ENCODE measurements at regions not wholly inside any gene's neighbourhood (a gene's known extent, or its start where the extent isn't known, plus 50 kb on each side); places are given as distances from the start of the nearest gene placed in this dataset.
"Not testable (repeated sequence)": the region's sequence is repeated elsewhere in the genome, so short reads cannot be mapped to it uniquely, and the experiment has no call there.

DNA sequence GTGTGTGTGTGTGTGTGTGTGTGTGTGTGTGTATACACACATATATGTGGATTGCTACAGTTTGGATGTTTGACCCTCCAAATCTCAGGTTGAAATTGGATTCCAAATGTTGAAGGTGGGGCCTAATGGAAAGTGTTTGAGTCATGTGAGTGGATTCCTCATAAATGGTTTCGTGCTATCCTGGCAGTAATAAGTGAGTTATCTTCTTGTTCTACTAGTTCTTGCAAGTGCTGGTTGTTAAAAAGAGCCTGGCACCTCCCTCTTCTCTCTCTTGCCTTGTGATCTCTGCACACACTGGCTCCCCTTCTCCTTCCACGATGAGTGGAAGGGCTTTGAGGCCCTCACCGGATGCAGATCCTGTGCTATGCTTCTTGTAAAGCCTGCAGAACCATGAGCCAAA lies 344.1 kb downstream of the SH2D1A start:
- in situ Hi-C loops (cut with HindIII; ENCODE audit: low sequenced_read_pairs): no loop called here

DNA sequence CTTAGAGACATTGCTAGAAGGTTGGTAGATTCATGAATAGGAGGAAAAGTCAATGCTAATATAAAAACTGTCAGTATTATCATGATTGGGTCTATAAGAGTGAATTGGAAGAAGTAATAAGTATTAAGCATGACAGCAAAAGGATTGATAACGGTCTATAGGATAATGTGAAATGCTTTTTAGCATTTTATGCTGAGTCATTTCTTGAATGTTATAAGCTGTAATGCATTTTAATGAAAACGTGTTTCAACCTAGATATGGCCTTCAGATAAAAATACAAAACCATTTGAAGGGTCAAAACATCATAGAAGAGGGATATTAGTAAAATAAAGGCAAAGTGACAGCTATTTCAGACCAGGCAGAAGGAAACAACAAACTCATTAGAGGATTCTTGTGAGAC lies 353.5 kb downstream of the SH2D1A start:
- in situ Hi-C loops (cut with HindIII; ENCODE audit: low sequenced_read_pairs): no loop called here

- in situ Hi-C loops (cut with HindIII; ENCODE audit: low sequenced_read_pairs): no loop called here
Measured at GRCh38 chrX:124717537-124717936, 371.2 kb downstream of the SH2D1A start.

GRCh38 chrX:124719060-124719459 lies 372.7 kb downstream of the SH2D1A start:
- in situ Hi-C loops (cut with HindIII; ENCODE audit: low sequenced_read_pairs): no loop called here

GRCh38 chrX:124720532-124720931 lies 374.2 kb downstream of the SH2D1A start:
- in situ Hi-C loops (cut with HindIII; ENCODE audit: low sequenced_read_pairs): no loop called here

DNA sequence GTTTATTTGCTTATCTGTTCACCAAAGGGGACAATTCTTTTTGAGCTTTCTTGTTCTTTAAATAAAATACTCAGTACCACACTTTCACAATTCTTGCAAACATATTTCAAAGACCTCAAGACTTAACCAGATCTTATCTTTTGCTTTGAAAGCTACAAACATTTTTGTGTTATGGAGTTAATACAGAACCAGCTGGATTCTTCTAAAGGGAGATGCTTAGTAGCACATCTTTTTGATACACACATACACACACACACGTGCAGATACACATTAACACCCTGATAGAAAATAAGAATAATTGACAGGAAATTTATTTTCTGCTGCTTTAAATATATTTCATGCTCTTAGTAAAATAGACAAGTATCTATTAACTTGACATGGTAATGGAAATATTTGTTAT lies 379.1 kb downstream of the SH2D1A start:
- in situ Hi-C loops (cut with HindIII; ENCODE audit: low sequenced_read_pairs): no loop called here

- in situ Hi-C loops (cut with HindIII; ENCODE audit: low sequenced_read_pairs): no loop called here
Measured at GRCh38 chrX:124726292-124726691, 379.9 kb downstream of the SH2D1A start.

GRCh38 chrX:124726881-124727280 lies 380.5 kb downstream of the SH2D1A start:
- in situ Hi-C loops (cut with HindIII; ENCODE audit: low sequenced_read_pairs): no loop called here

- in situ Hi-C loops (cut with HindIII; ENCODE audit: low sequenced_read_pairs): loop anchor here (5.0 kb wide), 1 partner anchor 89 kb away; no protein-coding TSS in a partner anchor
Measured at GRCh38 chrX:124736553-124737270, 390.3 kb downstream of the SH2D1A start.

GRCh38 chrX:124737771-124738170 lies 391.4 kb downstream of the SH2D1A start:
- in situ Hi-C loops (cut with HindIII; ENCODE audit: low sequenced_read_pairs): loop anchor here (5.0 kb wide), 1 partner anchor 90 kb away; no protein-coding TSS in a partner anchor

DNA sequence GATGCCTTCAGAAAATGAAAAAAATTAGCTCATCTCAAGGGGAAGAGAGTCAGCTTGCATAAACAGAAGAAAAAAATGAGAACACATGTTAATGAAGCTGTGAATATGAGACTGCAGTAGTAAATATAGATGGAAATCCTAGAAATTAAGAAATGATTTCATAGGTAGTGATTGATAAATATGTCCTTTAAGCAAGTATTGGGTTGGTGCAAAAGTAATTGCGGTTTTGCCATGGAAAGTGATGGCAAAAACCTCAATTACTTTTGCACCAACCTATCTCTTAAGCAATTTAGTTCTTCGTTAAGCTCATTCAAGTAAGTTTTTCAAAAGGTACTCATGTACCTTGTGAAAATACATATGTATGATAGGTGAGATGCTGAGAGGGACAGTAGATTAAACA lies 400.9 kb downstream of the SH2D1A start:
- in situ Hi-C loops (cut with HindIII; ENCODE audit: low sequenced_read_pairs): no loop called here

DNA sequence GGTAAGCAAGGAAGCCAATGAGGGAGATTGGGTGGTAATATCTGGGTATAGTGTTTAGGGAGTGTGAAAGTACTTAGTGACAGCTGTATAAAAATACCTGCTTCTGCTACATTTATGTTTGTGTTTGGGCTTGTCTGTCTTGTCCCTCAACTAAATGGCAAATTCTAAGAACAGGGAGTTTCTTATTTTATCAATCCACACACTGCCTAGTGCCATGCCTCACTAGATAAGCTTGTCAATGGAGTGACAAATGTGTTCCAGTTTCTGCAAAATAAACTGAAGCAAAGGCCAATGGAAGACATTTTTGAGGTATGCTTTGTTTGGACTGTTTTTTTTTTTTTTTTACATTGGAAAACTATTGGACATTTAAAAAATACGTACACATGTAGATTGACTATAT lies 418.0 kb downstream of the SH2D1A start:
- in situ Hi-C loops (cut with HindIII; ENCODE audit: low sequenced_read_pairs): no loop called here

- in situ Hi-C loops (cut with HindIII; ENCODE audit: low sequenced_read_pairs): no loop called here
Measured at GRCh38 chrX:124769166-124769565, 422.8 kb downstream of the SH2D1A start.

GRCh38 chrX:124771292-124771691 lies 424.9 kb downstream of the SH2D1A start:
- in situ Hi-C loops (cut with HindIII; ENCODE audit: low sequenced_read_pairs): no loop called here

- in situ Hi-C loops (cut with HindIII; ENCODE audit: low sequenced_read_pairs): not testable (repeated sequence)
Measured at GRCh38 chrX:124788253-124788652, 441.9 kb downstream of the SH2D1A start.

DNA sequence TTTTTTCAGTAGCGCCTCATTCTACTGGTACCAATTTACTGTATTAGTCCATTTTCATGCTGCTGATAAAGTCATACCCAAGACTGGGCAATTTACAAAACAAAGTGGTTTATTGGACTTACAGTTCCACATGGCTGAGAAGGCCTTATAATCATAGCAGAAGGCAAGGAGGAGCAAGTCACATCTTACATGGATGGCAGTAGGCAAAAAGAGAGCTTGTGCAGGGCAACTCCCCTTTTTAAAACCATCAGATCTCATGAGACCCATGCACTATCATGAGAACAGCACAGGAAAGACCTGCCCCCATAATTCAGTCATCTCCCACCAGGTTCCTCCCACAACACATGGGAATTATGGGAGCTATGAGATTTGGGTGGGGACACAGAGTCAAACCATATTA lies 443.5 kb downstream of the SH2D1A start:
- in situ Hi-C loops (cut with HindIII; ENCODE audit: low sequenced_read_pairs): not testable (repeated sequence)

- in situ Hi-C loops (cut with HindIII; ENCODE audit: low sequenced_read_pairs): no loop called here
Measured at GRCh38 chrX:124791492-124792095, 445.2 kb downstream of the SH2D1A start.

DNA sequence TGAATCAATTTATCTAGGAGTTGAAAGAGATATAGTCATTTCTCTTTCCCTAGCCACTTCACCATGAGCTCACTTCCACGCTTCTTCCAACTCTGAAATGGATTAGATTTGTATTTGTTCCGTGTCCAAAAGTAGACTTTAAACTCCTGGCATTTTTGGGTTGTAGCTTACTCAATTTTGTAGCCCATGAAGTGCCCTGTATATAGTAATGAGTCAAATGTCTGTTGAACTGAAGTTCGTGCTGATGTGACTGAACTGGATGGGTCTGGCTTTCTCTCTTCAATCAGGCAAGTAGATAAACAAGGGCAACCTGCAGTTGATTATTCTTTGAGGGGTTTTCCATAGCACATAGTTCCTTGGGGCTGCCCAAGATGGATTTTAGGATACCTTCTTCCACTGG lies 450.6 kb downstream of the SH2D1A start:
- in situ Hi-C loops (cut with HindIII; ENCODE audit: low sequenced_read_pairs): no loop called here

DNA sequence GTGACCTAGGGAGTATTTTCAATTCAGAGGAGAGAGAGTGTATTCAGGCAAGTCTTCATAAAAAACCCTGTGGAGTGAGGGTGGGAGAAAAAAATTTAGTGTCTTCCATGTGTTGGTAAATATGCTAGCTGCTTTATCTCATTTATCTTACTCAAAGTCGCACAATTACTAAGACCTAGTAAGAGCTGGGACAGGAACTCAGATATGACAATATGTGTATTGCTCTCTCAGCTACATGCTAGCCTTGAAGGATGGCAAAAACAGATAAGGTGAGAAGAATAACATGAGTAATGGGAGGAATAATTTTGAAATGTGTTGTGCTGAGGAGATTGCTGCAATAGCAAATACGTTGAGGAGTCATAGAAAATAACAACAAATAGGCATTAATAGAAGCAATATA lies 458.6 kb downstream of the SH2D1A start:
- in situ Hi-C loops (cut with HindIII; ENCODE audit: low sequenced_read_pairs): loop anchor here (25.0 kb wide), 1 partner anchor 107 kb away; no protein-coding TSS in a partner anchor

DNA sequence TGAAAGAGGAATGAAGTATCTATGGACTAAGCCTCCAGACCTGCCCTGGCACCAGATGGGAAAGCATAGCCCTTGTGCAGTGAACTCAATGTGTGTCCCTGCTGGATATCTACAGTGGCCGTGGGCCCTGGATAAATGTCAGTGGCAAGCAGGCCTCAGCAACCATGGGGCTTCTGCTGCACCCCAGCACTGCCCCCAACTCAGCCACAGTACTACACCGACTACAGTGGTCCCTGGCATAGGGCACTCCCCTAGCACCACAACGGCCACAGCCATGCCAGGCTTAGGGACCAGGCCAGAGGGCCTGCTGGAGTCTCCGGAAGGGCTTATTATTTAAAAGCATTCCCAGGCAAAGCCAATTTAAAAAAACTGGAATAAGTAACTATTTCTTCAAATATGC lies 459.1 kb downstream of the SH2D1A start:
- in situ Hi-C loops (cut with HindIII; ENCODE audit: low sequenced_read_pairs): loop anchor here (25.0 kb wide), 1 partner anchor 107 kb away; no protein-coding TSS in a partner anchor

DNA sequence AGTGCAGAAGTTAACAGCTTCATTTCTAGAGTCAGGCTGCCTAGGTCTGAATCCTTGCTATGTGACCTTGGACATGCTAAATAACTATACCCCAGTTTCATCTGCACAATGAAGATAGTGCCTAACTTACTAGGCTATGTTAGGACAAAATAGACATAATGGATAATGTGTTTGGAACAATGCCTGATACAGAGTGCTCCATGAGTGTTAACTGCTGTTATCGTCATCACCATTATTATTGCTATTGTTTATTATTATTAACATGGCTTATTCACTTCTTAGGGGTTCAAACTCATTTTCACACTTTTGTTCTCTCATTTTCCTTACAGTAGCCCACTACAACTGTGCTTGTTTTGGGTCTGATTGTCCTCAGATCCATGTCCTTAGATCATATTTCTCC lies 467.7 kb downstream of the SH2D1A start:
- in situ Hi-C loops (cut with HindIII; ENCODE audit: low sequenced_read_pairs): loop anchor here (25.0 kb wide), 1 partner anchor 98 kb away; no protein-coding TSS in a partner anchor

GRCh38 chrX:124818033-124818432 lies 471.7 kb downstream of the SH2D1A start:
- in situ Hi-C loops (cut with HindIII; ENCODE audit: low sequenced_read_pairs): loop anchor here (25.0 kb wide), 1 partner anchor 94 kb away; no protein-coding TSS in a partner anchor
